H7 (cell line): ENCODE measurements at regions not wholly inside any gene's neighbourhood (a gene's known extent, or its start where the extent isn't known, plus 50 kb on each side); places are given as distances from the start of the nearest gene placed in this dataset.
"Not testable (repeated sequence)": the region's sequence is repeated elsewhere in the genome, so short reads cannot be mapped to it uniquely, and the experiment has no call there.

Experiments used
- DNase-seq: peaks from one replicate; pipeline ENCODE4 v3.0.0; 2012
- H3K27me3 ChIP-seq: 2 replicates; pipeline ENCODE4 v1.6.0; 2011; ENCODE audit warnings: mild to moderate bottlenecking, low read length; ENCODE audit not compliant: control insufficient read depth, insufficient read depth
- H3K36me3 ChIP-seq: replicated peaks from 2 replicates; pipeline ENCODE4 v1.5.1; 2011; ENCODE audit warnings: low read length; ENCODE audit not compliant: control insufficient read depth, insufficient read depth
- H3K4me3 ChIP-seq: 2 replicates; pipeline ENCODE4 v1.5.1; 2011; ENCODE audit warnings: low read depth, mild to moderate bottlenecking, control low read depth, low read length, moderate library complexity; ENCODE audit not compliant: insufficient read depth

- Histone ChIP-seq H3K36me3 (no peaks in the 10 kb centered on the region), H3K4me3 (no peak overlapping the region), H3K27me3 (no peaks in the 10 kb centered on the region)
- no peak for DNase-seq
These were observed 69.7 kb downstream of the CMAS start for GRCh38 chr12:22115711-22116110.

- DNase-seq: no peak
- no peaks in the 10 kb centered on the region for H3K36me3 ChIP-seq
- no peak overlapping the region for H3K4me3 ChIP-seq
- no peaks in the 10 kb centered on the region for H3K27me3 ChIP-seq
These were observed 70.4 kb downstream of the CMAS start for GRCh38 chr12:22116376-22116775.

DNA sequence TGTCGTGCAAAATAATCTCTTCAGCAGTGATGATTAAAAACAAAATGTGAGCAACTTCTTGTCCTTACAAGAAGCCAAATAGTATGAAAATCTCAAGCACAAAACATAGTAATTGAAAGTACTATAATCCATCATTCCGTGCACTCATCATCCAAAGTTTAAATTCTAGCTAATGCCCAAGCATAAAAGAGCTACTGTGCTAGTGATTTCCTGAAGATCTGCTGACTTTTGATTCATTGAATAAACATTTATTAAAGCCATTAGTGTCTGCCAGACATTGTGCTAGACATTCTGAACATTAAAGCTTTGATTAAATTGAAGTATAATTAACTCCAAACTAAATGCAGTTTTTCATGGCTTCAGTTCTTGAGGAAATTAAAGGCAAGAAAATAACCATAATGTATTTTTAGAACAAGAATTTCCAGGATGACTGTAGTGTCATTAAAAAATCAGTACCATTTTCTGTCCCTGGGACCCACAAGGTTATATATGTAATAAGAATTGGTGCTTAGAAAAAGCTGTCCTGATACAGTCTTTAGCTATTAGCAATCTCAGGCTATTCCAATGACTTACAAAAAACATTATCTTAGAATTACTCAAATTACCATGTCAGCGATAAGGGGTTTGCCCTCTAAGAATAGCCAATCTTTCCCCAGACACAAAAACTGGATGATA, 71.7 kb downstream of the CMAS start:
- Histone ChIP-seq H3K4me3 (no peak overlapping the region), H3K27me3 (no peaks in the 10 kb centered on the region), H3K36me3 (no peaks in the 10 kb centered on the region)
- DNase-seq: no peak

GRCh38 chr12:22118238-22118790, 72.3 kb downstream of the CMAS start:
- no peak for DNase-seq
- H3K4me3 ChIP-seq: no peak overlapping the region
- H3K27me3 ChIP-seq: no peaks in the 10 kb centered on the region
- H3K36me3 ChIP-seq: no peaks in the 10 kb centered on the region

DNA sequence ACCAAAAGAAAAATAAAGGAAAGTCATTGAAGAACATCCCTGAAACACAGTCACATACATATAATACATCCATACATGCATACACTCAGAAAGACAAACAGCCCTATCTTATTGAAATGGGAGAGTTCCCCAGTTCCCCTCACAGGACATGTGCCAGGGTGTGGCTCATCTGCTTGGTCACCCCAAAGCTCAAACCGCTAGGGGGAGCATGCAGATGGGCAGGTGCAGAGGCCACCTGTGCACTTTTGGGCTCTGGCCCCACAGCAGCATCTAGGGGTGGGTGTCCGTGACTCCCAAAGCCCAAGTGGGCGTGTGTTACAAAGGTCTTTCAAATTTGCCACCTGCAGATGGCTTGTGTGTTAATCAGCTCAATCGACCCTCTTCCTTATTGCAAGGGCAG, 75.2 kb downstream of the CMAS start:
- Histone ChIP-seq H3K4me3 (no peak overlapping the region), H3K36me3 (no peaks in the 10 kb centered on the region), H3K27me3 (no peaks in the 10 kb centered on the region)
- peak; percentile 44 for DNase-seq

DNA sequence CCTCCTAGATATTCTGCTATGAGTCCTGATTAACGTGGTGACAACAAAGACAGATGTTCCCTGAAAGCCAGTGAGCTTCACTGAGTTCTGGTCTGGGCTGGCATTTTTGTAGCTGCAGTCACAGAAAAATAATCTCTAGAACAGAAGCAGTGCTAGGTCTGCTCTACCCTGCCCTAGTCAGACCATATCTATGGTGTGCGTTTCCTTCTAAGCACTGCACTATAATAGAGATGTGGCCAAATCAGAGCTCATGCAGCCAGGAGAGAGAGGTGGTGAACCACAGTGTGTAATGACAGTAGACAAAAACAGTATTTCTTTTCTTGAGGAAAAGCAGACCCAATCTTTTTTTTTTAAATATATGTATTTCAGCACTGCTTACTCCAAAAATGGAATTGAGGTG, 76.3 kb downstream of the CMAS start:
- Histone ChIP-seq H3K36me3 (no peaks in the 10 kb centered on the region), H3K27me3 (no peaks in the 10 kb centered on the region), H3K4me3 (no peak overlapping the region)
- no peak for DNase-seq

DNA sequence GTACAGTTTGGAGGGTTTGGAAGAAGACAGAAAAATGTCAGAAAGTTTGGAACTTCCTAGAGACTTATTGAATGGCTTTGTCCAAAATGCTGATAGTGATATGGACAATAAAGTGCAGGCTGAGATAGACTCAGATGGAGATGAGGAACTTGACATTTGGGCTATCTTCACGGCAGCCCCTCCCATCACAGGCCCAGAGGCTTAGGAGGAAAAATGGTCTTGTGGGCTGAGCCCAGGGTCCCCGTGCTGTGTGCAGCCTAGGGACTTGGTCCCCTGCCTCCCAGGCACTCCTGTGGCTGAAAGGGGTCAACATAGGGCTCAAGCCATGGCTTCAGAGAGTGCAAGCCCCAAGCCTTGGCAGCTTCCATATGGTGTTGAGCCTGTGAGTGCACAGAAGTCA, 79.0 kb downstream of the CMAS start:
- Histone ChIP-seq H3K36me3 (no peaks in the 10 kb centered on the region), H3K4me3 (no peak overlapping the region)

GRCh38 chr12:22126101-22126500, 80.1 kb downstream of the CMAS start:
- not testable (repeated sequence) for H3K4me3 ChIP-seq, H3K27me3 ChIP-seq, DNase-seq, H3K36me3 ChIP-seq

More for the DNA sequence above, 79.0 kb downstream of the CMAS start:
- H3K27me3 ChIP-seq: no peaks in the 10 kb centered on the region
- DNase-seq: no peak

- no peaks in the 10 kb centered on the region for H3K27me3 ChIP-seq
- no peak overlapping the region for H3K4me3 ChIP-seq
- no peak for DNase-seq
- H3K36me3 ChIP-seq: no peaks in the 10 kb centered on the region
These were observed 80.7 kb downstream of the CMAS start for GRCh38 chr12:22126758-22127157.

DNA sequence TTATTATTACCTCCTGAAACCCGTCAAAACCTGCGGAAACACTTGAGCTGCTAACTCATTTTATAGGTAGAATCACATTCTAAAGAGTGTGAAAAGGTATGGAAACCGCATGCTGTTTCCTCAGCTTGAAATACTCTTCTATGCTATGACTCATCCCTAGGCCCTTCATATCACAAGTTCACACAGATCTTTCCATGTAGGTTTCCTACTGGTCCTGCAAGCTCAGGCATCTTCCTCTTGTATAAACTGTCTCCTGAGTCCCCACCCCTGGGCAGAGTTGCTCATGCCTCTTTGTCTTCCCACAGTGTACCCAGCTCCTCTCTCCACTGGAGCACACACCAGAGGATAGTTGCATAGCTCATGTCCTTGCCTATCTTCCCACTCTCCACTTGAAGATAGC, 84.7 kb downstream of the CMAS start:
- Histone ChIP-seq H3K36me3 (no peaks in the 10 kb centered on the region), H3K27me3 (no peaks in the 10 kb centered on the region), H3K4me3 (no peak overlapping the region)
- DNase-seq: no peak

DNA sequence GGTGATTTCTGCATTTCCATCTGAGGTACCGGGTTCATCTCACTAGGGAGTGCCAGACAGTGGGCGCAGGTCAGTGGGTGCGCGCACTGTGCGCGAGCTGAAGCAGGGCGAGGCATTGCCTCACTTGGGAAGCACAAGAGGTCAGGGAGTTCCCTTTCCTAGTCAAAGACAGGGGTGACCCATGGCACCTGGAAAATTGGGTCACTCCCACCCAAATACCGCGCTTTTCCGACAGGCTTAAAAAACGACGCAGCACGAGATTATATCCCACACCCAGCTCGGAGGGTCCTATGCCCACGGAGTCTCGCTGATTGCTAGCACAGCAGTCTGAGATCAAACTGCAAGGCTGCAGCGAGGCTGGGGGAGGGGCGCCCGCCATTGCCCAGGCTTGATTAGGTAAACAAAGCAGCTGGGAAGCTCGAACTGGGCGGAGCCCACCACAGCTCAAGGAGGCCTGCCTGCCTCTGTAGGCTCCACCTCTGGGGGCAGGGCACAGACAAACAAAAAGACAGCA, 90.6 kb downstream of the CMAS start:
- DNase-seq, H3K36me3 ChIP-seq, H3K4me3 ChIP-seq, H3K27me3 ChIP-seq: not testable (repeated sequence)
